Uterus (tissue), 2 donors: ENCODE measurements at regions not wholly inside any gene's neighbourhood (a gene's known extent, or its start where the extent isn't known, plus 50 kb on each side); places are given as distances from the start of the nearest gene placed in this dataset.

Source experiments
- POLR2A ChIP-seq, 2 donors: fragments of 450-650 bp; IDR thresholded peaks; one replicate each; pipeline ENCODE4 v1.6.1; 2016; ENCODE audit warnings: antibody characterized with exemption in 2 of 2, mild to moderate bottlenecking in 1 of 2, moderate library complexity in 1 of 2
- TF ChIP-seq, protein P1 (sequence below), 4 experiments: fragments of 200-600 bp in 2 of 4; fragments of 450-650 bp in 2 of 4; sonication (generic) in 2 of 4; IDR thresholded peaks; one replicate each; pipeline ENCODE4 v1.5.1; 2016 to 2019; ENCODE audit warnings: antibody characterized with exemption in 4 of 4, mild to moderate bottlenecking in 2 of 4, moderate library complexity in 1 of 4

DNA sequence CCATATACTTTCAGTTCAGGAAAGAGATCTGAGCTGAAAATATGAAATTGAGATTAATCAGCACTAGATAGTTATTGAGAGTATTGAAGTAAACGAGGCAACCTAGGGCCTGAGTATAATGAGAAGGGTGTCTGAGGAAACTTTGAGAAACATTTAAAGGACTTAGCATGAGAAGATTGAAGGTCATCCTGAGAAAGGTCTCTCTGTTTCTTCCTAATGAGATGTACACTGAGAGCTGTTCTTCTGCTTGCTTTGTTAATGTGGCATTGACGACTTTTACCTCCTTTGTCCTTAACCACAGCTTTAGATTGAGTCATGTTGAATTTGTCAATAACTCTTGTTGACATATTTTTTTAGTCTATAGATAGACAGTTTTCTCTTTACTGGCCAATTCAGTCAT, 145.1 kb upstream of the ACTBL2 start:
- TF ChIP-seq POLR2A (IDR thresholded peaks at IDR 0.05): no peak
- TF ChIP-seq, protein P1, sequence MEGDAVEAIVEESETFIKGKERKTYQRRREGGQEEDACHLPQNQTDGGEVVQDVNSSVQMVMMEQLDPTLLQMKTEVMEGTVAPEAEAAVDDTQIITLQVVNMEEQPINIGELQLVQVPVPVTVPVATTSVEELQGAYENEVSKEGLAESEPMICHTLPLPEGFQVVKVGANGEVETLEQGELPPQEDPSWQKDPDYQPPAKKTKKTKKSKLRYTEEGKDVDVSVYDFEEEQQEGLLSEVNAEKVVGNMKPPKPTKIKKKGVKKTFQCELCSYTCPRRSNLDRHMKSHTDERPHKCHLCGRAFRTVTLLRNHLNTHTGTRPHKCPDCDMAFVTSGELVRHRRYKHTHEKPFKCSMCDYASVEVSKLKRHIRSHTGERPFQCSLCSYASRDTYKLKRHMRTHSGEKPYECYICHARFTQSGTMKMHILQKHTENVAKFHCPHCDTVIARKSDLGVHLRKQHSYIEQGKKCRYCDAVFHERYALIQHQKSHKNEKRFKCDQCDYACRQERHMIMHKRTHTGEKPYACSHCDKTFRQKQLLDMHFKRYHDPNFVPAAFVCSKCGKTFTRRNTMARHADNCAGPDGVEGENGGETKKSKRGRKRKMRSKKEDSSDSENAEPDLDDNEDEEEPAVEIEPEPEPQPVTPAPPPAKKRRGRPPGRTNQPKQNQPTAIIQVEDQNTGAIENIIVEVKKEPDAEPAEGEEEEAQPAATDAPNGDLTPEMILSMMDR (IDR thresholded peaks at IDR 0.05): no peak
